ENCODE measurements at regions not wholly inside any gene's neighbourhood (a gene's known extent, or its start where the extent isn't known, plus 50 kb on each side); places are given as distances from the start of the nearest gene placed in this dataset.

DNA sequence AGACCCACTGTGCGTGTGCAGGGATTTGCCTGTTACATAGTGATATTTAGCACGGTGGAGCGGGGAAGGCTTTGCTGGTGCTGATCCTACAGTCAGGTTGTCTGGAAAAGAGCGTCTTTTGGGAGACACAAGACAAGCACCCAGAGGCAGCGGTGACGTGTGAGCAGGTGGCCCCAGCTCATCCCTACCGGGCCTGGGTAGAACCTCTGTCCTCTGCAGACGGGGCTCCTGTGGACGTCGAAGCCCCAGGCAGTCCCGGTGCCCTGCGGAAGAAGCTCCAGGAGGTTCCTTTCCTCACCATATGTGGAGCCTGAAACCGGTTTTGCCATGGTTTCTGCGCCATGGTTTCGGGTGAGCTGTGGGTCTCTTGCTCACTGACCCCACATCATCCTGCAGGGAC, 68.9 kb upstream of the AFDN start:
- intact Hi-C loops (cut with micrococcal nuclease) = no loop called here
- TF ChIP-seq, protein P1, sequence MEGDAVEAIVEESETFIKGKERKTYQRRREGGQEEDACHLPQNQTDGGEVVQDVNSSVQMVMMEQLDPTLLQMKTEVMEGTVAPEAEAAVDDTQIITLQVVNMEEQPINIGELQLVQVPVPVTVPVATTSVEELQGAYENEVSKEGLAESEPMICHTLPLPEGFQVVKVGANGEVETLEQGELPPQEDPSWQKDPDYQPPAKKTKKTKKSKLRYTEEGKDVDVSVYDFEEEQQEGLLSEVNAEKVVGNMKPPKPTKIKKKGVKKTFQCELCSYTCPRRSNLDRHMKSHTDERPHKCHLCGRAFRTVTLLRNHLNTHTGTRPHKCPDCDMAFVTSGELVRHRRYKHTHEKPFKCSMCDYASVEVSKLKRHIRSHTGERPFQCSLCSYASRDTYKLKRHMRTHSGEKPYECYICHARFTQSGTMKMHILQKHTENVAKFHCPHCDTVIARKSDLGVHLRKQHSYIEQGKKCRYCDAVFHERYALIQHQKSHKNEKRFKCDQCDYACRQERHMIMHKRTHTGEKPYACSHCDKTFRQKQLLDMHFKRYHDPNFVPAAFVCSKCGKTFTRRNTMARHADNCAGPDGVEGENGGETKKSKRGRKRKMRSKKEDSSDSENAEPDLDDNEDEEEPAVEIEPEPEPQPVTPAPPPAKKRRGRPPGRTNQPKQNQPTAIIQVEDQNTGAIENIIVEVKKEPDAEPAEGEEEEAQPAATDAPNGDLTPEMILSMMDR (IDR thresholded peaks at IDR 0.05) = no peak
- CTCF ChIA-PET = no interaction called here

DNA sequence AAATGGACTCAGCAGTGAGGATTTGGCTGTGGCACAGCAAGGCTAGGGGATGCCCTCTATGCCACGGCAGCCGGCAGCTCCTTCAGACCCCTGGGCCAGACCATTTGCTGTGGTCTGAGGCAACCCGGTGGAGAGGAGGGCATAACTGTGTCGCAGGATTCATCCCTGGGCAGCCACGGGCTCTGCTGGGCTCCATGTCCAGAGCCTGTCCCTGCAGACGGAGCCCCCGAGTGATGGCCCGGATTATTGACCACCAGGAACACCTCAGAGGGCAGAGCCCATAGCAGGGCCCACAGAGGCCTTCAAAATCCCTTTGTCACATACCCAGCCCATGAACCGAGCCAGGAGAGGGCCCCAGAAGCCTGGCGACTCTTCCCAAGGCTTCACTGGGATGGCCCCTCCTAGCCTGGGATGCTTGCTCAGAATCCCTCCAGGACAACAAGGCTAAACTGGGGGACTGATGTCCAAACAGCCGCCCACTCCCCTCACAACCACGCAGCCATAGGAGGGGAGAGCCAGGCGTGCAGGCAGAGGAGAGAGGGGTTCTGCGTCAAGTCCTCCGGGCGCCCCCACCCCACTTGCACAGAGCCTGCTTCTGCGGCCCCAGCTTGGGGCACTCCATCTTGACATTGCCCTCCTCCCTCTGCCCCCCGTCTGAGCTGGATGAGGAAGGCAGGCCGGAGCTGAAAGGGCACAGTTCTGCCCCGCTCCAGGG, 68.2 kb upstream of the AFDN start:
- H3K36me3 Mint-ChIP-seq (ENCODE audit: low read depth) = no peaks in the 10 kb centered on the region
- H3K9me3 Mint-ChIP-seq = no peaks in the 10 kb centered on the region
- ChIA-PET CTCF (no interaction called here), POLR2A (interaction anchor here (0.5 kb wide), 1 partner anchor 1562 kb away, joined by 3 read pairs; no protein-coding TSS in a partner anchor)
- no peak overlapping the region for H3K4me3 Mint-ChIP-seq
- intact Hi-C loops (cut with micrococcal nuclease) = no loop called here
- H3K27ac Mint-ChIP-seq = no peak overlapping the region
- no peak for DNase-seq
- no peak for ATAC-seq
- peaks cover 9% of the 10 kb centered on the region for H3K27me3 Mint-ChIP-seq
- no peaks in the 10 kb centered on the region for H3K4me1 Mint-ChIP-seq (ENCODE audit: low read depth)
- TF ChIP-seq, protein P1 (IDR thresholded peaks at IDR 0.05) = no peak

More for the DNA sequence above, 68.9 kb upstream of the AFDN start:
- POLR2A ChIA-PET = interaction anchor here (0.5 kb wide), 1 partner anchor 1562 kb away, joined by 3 read pairs; no protein-coding TSS in a partner anchor
- H3K4me3 Mint-ChIP-seq = no peak overlapping the region
- DNase-seq (no peak), ATAC-seq (no peak)
- H3K9me3 Mint-ChIP-seq = no peaks in the 10 kb centered on the region
- H3K27me3 Mint-ChIP-seq = peaks cover 9% of the 10 kb centered on the region
- no peak overlapping the region for H3K27ac Mint-ChIP-seq
- no peaks in the 10 kb centered on the region for H3K36me3 Mint-ChIP-seq (ENCODE audit: low read depth)
- H3K4me1 Mint-ChIP-seq (ENCODE audit: low read depth) = no peaks in the 10 kb centered on the region

DNA sequence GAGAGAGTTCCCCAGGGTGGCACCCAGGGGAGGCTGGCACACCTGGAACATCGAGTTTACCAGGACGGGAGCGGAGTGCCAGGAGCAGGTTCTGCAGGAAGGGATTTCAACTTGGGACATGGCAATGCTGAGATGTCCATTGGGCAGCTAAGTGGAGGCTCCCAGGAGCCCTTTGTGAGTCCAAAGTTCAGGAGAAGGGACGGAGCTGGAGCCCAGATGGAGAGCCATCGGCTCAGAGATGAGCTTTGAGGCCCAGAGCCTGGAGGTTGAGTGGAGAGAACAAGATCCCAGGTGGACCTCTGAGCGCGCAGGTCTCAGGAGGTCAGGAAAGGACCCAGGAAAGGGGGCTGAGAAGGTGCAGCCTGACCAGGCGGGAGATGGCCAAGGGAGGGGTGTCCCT, 67.5 kb upstream of the AFDN start:
- ATAC-seq (no peak), DNase-seq (no peak)
- no peaks in the 10 kb centered on the region for H3K9me3 Mint-ChIP-seq
- no peak overlapping the region for H3K4me3 Mint-ChIP-seq
- POLR2A ChIA-PET = no interaction called here
- TF ChIP-seq, protein P1 (IDR thresholded peaks at IDR 0.05) = no peak
- H3K27ac Mint-ChIP-seq = no peak overlapping the region
- CTCF ChIA-PET = no interaction called here
- H3K36me3 Mint-ChIP-seq (ENCODE audit: low read depth) = no peaks in the 10 kb centered on the region
- H3K4me1 Mint-ChIP-seq (ENCODE audit: low read depth) = no peaks in the 10 kb centered on the region
- intact Hi-C loops (cut with micrococcal nuclease) = no loop called here
- peaks cover 8% of the 10 kb centered on the region for H3K27me3 Mint-ChIP-seq

DNA sequence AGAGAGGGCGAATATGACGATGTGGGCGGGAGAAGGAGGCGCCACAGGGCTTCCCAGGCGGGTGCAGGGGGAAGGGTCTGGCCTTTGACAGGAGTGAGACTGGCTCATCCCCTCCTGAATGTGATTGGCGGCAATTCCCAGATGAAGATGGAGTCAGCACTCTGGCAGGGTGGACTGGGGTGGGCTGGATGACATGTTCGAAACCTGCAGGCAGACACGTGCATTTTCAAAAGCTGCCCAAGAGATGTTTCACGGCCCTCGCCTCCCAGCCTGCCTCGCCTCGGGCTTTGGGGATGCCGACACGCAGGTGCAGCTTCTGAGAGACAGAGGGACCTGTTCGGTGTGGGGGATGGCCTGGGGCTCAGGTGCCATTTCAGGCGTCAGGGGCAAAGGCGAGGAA, 66.8 kb upstream of the AFDN start:
- no peak overlapping the region for H3K4me3 Mint-ChIP-seq
- H3K9me3 Mint-ChIP-seq = no peaks in the 10 kb centered on the region
- H3K27ac Mint-ChIP-seq = no peak overlapping the region
- no peaks in the 10 kb centered on the region for H3K4me1 Mint-ChIP-seq (ENCODE audit: low read depth)
- ATAC-seq (no peak), DNase-seq (no peak)
- intact Hi-C loops (cut with micrococcal nuclease) = no loop called here
- H3K36me3 Mint-ChIP-seq (ENCODE audit: low read depth) = no peaks in the 10 kb centered on the region
- TF ChIP-seq, protein P1 (IDR thresholded peaks at IDR 0.05) = no peak
- CTCF ChIA-PET = no interaction called here
- H3K27me3 Mint-ChIP-seq = peaks cover 8% of the 10 kb centered on the region
- POLR2A ChIA-PET = no interaction called here

DNA sequence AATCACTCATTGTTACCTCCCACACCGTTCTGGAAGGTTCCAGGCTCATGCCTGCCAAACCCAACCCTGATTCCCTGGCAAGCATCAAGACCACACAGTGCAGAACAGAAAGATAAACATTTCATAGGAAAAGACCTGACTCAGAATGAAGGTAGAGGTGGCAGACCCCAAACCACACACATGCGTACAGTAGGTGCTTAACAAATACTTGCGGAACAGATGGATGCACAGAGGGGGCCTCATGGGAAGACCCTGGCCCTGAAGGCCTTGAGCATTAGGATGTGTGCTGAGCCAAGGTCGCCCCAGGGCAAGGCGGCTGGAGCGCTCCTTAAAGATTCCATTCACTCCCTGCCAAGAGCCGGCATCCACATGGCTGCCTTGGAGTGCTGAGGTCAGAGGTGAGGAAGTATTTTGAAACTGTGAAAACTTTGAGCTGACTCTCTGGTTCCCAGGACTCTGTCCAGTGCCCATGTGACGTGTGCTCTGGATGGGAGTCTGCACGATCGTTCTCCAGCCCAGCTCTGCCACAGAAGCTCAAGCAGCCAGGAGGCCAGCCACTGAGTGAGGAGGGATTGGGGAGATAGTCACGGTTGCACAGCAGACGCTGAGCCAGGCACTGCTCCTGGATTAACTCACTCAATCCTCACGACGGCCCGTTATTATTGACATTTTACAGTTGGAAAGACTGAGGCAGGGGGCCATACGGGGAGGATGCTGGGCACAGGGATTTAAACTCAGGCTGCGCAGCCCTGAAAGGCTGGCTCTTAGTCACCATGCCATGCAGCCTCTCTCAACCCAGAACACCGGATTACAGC, 65.5 kb upstream of the AFDN start:
- H3K9me3 Mint-ChIP-seq = no peaks in the 10 kb centered on the region
- POLR2A ChIA-PET = no interaction called here
- no peak overlapping the region for H3K4me3 Mint-ChIP-seq
- no peaks in the 10 kb centered on the region for H3K36me3 Mint-ChIP-seq (ENCODE audit: low read depth)
- no peaks in the 10 kb centered on the region for H3K4me1 Mint-ChIP-seq (ENCODE audit: low read depth)
- no peak overlapping the region for H3K27ac Mint-ChIP-seq
- TF ChIP-seq, protein P1 (IDR thresholded peaks at IDR 0.05) = no peak
- no peak for DNase-seq
- intact Hi-C loops (cut with micrococcal nuclease) = no loop called here
- H3K27me3 Mint-ChIP-seq = peaks cover 5% of the 10 kb centered on the region
- ATAC-seq = no peak
- CTCF ChIA-PET = no interaction called here
